ENCODE measurements at regions not wholly inside any gene's neighbourhood (a gene's known extent, or its start where the extent isn't known, plus 50 kb on each side); places are given as distances from the start of the nearest gene placed in this dataset.

- no peak for TF ChIP-seq TCF12 (IDR thresholded peaks at IDR 0.05; ENCODE audit: low read depth)
- no peak for TF ChIP-seq EP300 (IDR thresholded peaks at IDR 0.05; ENCODE audit: borderline replicate concordance)
- no peak for TF ChIP-seq TAF1 (IDR thresholded peaks at IDR 0.05; ENCODE audit: low read depth)
- TF ChIP-seq EGR1 (IDR thresholded peaks at IDR 0.05): no peak
- TF ChIP-seq YY1 (IDR thresholded peaks at IDR 0.05; ENCODE audit: low read depth): no peak
- TF ChIP-seq, protein P1, sequence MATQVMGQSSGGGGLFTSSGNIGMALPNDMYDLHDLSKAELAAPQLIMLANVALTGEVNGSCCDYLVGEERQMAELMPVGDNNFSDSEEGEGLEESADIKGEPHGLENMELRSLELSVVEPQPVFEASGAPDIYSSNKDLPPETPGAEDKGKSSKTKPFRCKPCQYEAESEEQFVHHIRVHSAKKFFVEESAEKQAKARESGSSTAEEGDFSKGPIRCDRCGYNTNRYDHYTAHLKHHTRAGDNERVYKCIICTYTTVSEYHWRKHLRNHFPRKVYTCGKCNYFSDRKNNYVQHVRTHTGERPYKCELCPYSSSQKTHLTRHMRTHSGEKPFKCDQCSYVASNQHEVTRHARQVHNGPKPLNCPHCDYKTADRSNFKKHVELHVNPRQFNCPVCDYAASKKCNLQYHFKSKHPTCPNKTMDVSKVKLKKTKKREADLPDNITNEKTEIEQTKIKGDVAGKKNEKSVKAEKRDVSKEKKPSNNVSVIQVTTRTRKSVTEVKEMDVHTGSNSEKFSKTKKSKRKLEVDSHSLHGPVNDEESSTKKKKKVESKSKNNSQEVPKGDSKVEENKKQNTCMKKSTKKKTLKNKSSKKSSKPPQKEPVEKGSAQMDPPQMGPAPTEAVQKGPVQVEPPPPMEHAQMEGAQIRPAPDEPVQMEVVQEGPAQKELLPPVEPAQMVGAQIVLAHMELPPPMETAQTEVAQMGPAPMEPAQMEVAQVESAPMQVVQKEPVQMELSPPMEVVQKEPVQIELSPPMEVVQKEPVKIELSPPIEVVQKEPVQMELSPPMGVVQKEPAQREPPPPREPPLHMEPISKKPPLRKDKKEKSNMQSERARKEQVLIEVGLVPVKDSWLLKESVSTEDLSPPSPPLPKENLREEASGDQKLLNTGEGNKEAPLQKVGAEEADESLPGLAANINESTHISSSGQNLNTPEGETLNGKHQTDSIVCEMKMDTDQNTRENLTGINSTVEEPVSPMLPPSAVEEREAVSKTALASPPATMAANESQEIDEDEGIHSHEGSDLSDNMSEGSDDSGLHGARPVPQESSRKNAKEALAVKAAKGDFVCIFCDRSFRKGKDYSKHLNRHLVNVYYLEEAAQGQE (IDR thresholded peaks at IDR 0.05; ENCODE audit: low read depth): no peak
- TF ChIP-seq, protein P2, sequence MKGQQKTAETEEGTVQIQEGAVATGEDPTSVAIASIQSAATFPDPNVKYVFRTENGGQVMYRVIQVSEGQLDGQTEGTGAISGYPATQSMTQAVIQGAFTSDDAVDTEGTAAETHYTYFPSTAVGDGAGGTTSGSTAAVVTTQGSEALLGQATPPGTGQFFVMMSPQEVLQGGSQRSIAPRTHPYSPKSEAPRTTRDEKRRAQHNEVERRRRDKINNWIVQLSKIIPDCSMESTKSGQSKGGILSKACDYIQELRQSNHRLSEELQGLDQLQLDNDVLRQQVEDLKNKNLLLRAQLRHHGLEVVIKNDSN (IDR thresholded peaks at IDR 0.05): no peak
- no peak for TF ChIP-seq CREB1 (IDR thresholded peaks at IDR 0.05; ENCODE audit: low read depth)
- TF ChIP-seq MAX (IDR thresholded peaks at IDR 0.05): no peak
Observed at GRCh38 chr16:51531271-51531670, 380.2 kb upstream of the SALL1 start.
